Mucosa of rectum (tissue), 2 donors: ENCODE measurements at regions not wholly inside any gene's neighbourhood (a gene's known extent, or its start where the extent isn't known, plus 50 kb on each side); places are given as distances from the start of the nearest gene placed in this dataset.
"Not testable (repeated sequence)": the region's sequence is repeated elsewhere in the genome, so short reads cannot be mapped to it uniquely, and the experiment has no call there.

ENCODE experiments used
- H3K27ac ChIP-seq, 2 donors: one replicate each; pipeline ENCODE4 v1.7.0; 2013; ENCODE audit warnings: inconsistent platforms in 2 of 2, low read depth in 2 of 2, low read length in 2 of 2
- H3K27me3 ChIP-seq, 2 donors: one replicate each; pipeline ENCODE4 v1.7.0; 2013; ENCODE audit warnings: low read length in 2 of 2; ENCODE audit not compliant: control insufficient read depth in 2 of 2, insufficient read depth in 2 of 2
- H3K36me3 ChIP-seq, 2 donors: one replicate each; pipeline ENCODE4 v1.7.0; 2013; ENCODE audit warnings: low read length in 2 of 2; ENCODE audit not compliant: control insufficient read depth in 2 of 2, insufficient read depth in 2 of 2
- H3K4me1 ChIP-seq, 2 donors: one replicate each; pipeline ENCODE4 v1.7.0; 2013; ENCODE audit warnings: low read length in 2 of 2, mild to moderate bottlenecking in 1 of 2; ENCODE audit not compliant: control insufficient read depth in 2 of 2, insufficient read depth in 2 of 2
- H3K4me3 ChIP-seq, 2 donors: one replicate each; pipeline ENCODE4 v1.7.0; 2013; ENCODE audit warnings: low read length in 2 of 2
- H3K9ac ChIP-seq, 2 donors: one replicate each; pipeline ENCODE4 v1.7.0; 2013; ENCODE audit warnings: low read length in 2 of 2, low read depth in 1 of 2, mild to moderate bottlenecking in 1 of 2
- H3K9me3 ChIP-seq, 2 donors: one replicate each; pipeline ENCODE4 v1.7.0; 2013; ENCODE audit warnings: low read length in 2 of 2; ENCODE audit not compliant: control insufficient read depth in 2 of 2
- donor health status: healthy.
- donor health status: Normal muscosa, but diverticular disease.

DNA sequence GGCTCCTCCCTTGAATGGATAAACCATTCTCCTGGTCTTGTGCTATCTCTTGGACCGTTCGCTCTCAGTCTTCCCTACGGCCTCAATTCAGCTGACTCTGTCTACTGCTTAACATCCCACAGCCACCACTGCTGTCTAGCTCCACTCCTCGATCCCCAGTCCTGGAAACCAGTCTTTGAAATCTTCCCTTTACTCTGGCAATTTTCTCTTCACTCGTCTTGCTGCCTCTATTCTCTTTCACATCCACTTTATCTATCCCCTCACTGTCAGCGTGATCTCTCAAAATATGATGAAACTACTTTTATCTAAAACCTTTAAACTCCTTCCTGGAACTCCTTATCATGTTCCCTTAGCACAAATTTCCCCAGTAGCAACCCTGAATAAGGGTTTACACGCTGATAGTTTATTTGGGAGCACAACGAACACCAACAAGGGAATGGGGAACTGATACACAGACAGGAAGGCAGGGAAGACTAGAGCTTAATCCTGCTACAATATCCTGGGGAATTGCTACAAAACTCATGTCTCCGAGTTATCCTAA lies 131.6 kb upstream of the SAMSN1 start:
- Histone ChIP-seq H3K9me3 (no peaks in the 10 kb centered on the region), H3K27ac (peak overlapping the region in 1 of 2 donors; percentile 82), H3K4me1 (peaks cover 10 to 36% of the 10 kb centered on the region in 2 donors), H3K4me3 (peak overlapping the region in 1 of 2 donors; percentile 39), H3K27me3 (no peaks in the 10 kb centered on the region), H3K36me3 (no peaks in the 10 kb centered on the region), H3K9ac (no peak overlapping the region)

DNA sequence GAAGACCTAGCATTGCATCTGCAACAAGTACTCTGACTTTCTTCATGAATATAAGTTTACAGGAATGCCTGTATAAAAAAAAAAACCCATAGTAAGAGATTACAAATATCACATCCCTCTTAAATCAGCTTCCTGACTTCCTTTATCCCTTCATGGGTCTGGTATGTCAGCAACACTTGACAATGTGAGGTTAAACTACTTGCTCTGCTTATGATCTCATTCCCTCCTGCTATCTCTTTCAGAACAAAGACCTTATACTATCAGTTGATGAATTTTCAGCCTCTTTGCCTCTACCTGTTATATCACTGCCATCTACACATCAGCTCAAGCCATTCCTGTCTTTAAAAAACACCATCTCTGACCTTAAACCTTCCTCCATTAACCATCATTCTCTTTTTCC lies 130.9 kb upstream of the SAMSN1 start:
- Histone ChIP-seq H3K9me3 (no peaks in the 10 kb centered on the region), H3K9ac (no peak overlapping the region), H3K27ac (peak overlapping the region; percentile 51 to 75), H3K36me3 (no peaks in the 10 kb centered on the region), H3K4me3 (no peak overlapping the region), H3K27me3 (no peaks in the 10 kb centered on the region), H3K4me1 (peaks cover 10 to 36% of the 10 kb centered on the region in 2 donors)

DNA sequence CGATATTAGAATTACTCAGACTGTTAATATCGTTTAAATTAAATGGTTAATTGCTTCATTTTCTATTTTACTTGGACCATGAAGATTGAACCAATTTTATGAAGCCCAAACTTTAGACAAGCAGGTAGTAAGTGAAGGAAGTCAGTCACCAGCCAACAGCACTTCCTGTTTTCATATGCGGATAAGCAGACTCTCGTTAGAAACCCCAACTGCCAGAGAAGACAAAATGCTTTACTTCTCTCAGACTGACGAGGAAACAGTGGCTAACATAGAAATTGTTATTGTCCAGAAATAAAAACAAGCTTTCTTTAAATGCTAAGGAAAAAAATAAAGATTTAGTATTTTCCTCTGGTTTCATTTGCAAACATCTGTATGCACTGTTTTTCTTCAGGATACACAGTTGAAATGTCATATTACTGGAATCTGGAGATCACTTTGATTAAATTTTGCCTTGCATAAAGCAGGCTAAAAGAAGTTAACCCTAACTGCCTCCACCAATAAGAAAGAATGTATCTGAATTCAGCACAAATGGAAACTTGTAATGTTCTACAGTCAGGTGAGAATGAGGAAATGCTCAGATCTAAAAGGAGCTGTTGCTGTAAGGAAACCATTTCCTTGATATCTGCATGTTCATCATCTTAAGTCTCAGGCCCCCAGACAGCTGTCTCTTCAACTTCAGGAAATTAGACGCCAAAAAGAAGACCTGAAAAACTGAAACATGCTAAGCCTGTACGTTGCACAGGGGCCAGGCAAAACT lies 129.8 kb upstream of the SAMSN1 start:
- H3K4me3 ChIP-seq, result no peak overlapping the region
- no peaks in the 10 kb centered on the region for H3K36me3 ChIP-seq
- no peaks in the 10 kb centered on the region for H3K27me3 ChIP-seq
- H3K4me1 ChIP-seq, result peaks cover 10 to 36% of the 10 kb centered on the region in 2 donors
- H3K27ac ChIP-seq, result peak overlapping the region; percentile 51 to 75
- no peak overlapping the region for H3K9ac ChIP-seq
- no peaks in the 10 kb centered on the region for H3K9me3 ChIP-seq

DNA sequence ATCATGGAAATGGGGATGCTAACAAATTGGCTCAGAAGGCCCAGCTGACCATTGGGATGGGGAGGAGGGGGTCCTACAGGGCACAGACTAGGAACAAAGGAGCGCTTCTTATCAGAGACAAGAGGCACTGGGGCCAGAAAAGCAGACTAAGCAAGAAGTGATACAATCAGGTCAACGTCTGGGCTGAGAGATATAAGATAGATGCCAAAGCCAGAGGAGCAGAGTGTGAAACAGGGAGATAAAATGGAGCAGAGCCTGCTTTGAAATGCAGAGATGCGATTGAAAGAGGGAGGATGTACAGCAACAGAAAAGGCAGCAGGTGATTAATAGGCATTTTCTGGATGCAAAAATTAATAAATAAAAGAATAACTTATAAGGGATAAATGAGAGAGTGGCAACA lies 127.5 kb upstream of the SAMSN1 start:
- Histone ChIP-seq H3K27ac (no peak overlapping the region), H3K27me3 (no peaks in the 10 kb centered on the region), H3K9ac (no peak overlapping the region), H3K9me3 (no peaks in the 10 kb centered on the region), H3K4me3 (no peak overlapping the region), H3K4me1 (peaks cover 9 to 27% of the 10 kb centered on the region in 2 donors), H3K36me3 (no peaks in the 10 kb centered on the region)

DNA sequence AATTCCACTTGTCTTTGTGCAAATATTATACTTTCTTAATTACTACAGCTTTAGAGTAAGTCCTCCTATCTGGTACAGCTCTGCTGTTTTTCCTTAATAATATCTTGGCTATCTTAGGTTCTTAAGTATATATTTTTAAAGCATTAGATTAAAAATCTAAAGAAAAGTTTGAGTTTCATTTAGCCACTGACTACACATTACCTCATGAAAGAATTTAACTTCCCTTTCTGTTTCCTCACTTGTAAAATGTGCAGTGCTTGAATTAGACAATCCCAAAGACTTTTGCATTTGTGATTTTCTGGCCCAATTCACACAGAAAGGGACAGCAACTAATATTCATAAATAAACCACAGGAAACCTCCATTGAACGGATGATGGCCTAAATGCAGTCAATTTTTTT lies 126.4 kb upstream of the SAMSN1 start:
- Histone ChIP-seq H3K27me3 (no peaks in the 10 kb centered on the region), H3K36me3 (no peaks in the 10 kb centered on the region), H3K4me1 (peaks cover 0 to 16% of the 10 kb centered on the region in 2 donors), H3K27ac (no peak overlapping the region), H3K9ac (no peak overlapping the region), H3K4me3 (no peak overlapping the region), H3K9me3 (no peaks in the 10 kb centered on the region)

DNA sequence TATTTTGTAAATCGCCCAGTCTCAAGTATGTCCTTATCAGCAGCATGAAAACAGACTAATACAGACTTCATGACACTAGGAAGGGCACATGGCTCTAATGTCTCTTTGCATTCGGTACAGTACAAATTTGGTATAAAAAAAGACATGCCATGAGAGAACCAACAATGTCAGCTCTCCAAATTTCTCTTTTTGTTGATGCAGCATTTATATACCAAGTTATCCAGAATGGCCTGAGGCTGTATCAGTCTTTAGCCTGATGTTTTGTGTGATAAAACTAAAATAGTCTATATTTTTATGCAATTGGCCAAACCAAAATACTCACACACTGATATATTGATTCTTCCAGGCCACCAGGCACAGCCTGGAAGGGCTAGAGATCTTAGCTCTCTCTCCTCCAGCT lies 124.3 kb upstream of the SAMSN1 start:
- H3K9ac ChIP-seq, result no peak overlapping the region
- H3K9me3 ChIP-seq, result no peaks in the 10 kb centered on the region
- no peaks in the 10 kb centered on the region for H3K27me3 ChIP-seq
- no peaks in the 10 kb centered on the region for H3K36me3 ChIP-seq
- no peak overlapping the region for H3K27ac ChIP-seq
- H3K4me1 ChIP-seq, result no peaks in the 10 kb centered on the region
- no peak overlapping the region for H3K4me3 ChIP-seq

DNA sequence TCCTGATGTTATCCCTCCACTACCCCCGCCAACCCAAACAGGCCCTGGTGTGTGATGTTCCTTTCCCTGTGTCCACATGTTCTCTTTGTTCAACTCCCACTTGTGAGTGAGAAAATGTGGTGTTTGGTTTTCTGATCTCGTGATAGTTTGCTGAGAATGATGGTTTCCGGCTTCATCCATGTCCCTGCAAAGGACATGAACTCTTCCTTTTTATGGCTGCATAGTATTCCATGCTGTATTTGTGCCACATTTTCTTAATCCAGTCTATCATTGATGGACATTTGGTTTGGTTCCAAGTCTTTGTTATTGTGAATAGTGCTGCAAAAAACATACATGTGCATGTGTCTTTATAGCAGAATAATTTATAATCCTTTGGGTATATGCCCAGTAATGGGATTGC lies 123.0 kb upstream of the SAMSN1 start:
- H3K4me3 ChIP-seq, H3K9ac ChIP-seq, H3K36me3 ChIP-seq, H3K4me1 ChIP-seq, H3K9me3 ChIP-seq, H3K27ac ChIP-seq, H3K27me3 ChIP-seq: not testable (repeated sequence)

DNA sequence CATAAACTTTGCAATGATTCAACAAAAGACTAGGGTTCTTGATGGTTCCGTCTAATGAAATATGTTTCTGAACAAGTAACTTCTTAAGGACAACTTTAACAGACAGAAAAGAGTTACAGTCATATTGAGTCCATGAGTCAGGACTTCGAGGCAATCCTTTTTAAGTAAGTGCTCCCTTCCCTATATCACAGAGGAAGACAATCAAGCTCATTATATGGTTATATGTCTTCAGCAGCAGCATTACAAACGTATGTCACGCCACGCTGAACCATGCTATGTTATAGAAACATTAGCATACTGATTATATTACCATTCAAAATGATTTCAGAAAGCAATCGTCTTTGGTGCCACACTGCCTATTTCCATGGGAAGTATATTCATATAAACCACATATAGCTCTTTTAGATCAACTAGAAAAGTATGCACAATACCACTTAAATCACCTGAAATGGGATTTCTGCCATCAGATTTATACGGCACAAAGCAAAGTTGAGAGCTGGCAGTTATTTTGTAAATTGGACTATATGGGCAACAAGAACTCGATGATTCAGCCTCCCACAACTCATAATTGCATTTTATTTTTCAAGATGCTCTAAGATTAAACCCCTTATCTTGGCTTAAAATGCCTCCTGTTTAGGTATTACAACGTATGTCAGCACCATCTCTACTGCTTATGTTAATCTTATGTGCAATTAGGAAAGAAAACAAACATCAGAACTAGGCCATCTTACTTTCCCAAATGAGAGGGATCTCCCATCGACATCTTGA lies 111.3 kb upstream of the SAMSN1 start:
- no peak overlapping the region for H3K4me3 ChIP-seq
- H3K36me3 ChIP-seq, result no peaks in the 10 kb centered on the region

DNA sequence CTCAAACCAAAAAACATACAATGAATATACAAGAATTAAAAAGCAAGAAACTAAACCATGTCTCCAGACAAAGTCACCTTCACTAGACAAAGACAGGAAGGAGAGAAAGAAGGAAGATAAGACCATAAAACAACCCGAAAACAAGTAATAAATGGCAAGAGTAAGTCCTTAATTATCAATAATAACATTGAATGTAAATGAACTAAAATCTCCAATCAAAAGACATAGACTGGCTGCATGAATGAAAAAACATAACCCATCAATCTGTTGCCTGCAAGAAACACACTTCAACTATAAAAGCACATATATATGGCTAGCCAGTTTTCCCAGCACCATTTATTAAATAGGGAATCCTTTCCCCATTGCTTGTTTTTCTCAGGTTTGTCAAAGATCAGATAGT lies 100.8 kb upstream of the SAMSN1 start:
- no peak overlapping the region for H3K4me3 ChIP-seq
- no peak overlapping the region for H3K9ac ChIP-seq
- H3K27ac ChIP-seq, result no peak overlapping the region
- no peaks in the 10 kb centered on the region for H3K36me3 ChIP-seq
- H3K4me1 ChIP-seq, result no peaks in the 10 kb centered on the region
- H3K9me3 ChIP-seq, result no peaks in the 10 kb centered on the region
- no peaks in the 10 kb centered on the region for H3K27me3 ChIP-seq

More for the DNA sequence above, 111.3 kb upstream of the SAMSN1 start:
- Histone ChIP-seq H3K27ac (no peak overlapping the region), H3K4me1 (no peaks in the 10 kb centered on the region), H3K9me3 (no peaks in the 10 kb centered on the region), H3K27me3 (no peaks in the 10 kb centered on the region), H3K9ac (no peak overlapping the region)

DNA sequence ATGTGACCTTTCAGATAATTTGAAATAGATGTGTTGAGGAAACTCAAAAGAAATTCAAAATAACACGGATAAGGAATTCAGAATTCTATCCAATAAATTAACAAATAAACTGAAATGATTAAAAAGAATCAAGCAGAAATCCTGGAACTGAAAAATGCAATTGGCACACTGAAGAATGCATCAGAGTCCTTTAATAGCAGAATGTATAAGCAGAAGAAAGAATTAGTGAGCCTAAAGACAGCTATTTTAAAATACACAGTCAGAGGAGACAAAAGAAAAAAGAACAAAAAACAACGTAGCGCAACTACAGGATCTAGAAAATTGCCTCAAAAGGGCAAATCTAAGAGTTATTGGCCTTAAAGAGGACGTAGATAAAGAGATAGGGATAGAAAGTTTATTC lies 99.6 kb upstream of the SAMSN1 start:
- H3K4me1 ChIP-seq, result no peaks in the 10 kb centered on the region
- no peak overlapping the region for H3K4me3 ChIP-seq
- H3K9ac ChIP-seq, result no peak overlapping the region
- H3K9me3 ChIP-seq, result no peaks in the 10 kb centered on the region
- H3K27ac ChIP-seq, result no peak overlapping the region
- no peaks in the 10 kb centered on the region for H3K36me3 ChIP-seq
- H3K27me3 ChIP-seq, result no peaks in the 10 kb centered on the region
